Loucy (cell line): ENCODE measurements at regions not wholly inside any gene's neighbourhood (a gene's known extent, or its start where the extent isn't known, plus 50 kb on each side); places are given as distances from the start of the nearest gene placed in this dataset.

Experiments used
- H2AFZ ChIP-seq: fragments of 200-600 bp; sonication (generic); 2 replicates; pipeline ENCODE4 v1.6.0; 2016; ENCODE audit warnings: antibody characterized with exemption, mild to moderate bottlenecking, low read length, moderate library complexity
- H3F3A ChIP-seq: fragments of 200-600 bp; 2 replicates; pipeline ENCODE4 v1.6.0; 2016; ENCODE audit warnings: antibody characterized with exemption, low read depth, mild to moderate bottlenecking
- H3K27me3 ChIP-seq: fragments of 200-600 bp; sonication (generic); 2 replicates; pipeline ENCODE4 v1.6.1; 2014; ENCODE audit warnings: low read length, mild to moderate bottlenecking; ENCODE audit not compliant: insufficient read depth, poor library complexity, severe bottlenecking
- H3K36me3 ChIP-seq: fragments of 200-600 bp; sonication (generic); 2 replicates; pipeline ENCODE4 v1.6.1; 2016; ENCODE audit warnings: low read length; ENCODE audit not compliant: insufficient read depth
- H3K4me1 ChIP-seq: fragments of 200-600 bp; sonication (generic); 2 replicates; pipeline ENCODE4 v1.5.1; 2014; ENCODE audit warnings: low read length, mild to moderate bottlenecking; ENCODE audit not compliant: insufficient read depth, poor library complexity, severe bottlenecking
- H3K4me2 ChIP-seq: fragments of 200-600 bp; sonication (generic); 2 replicates; pipeline ENCODE4 v1.6.0; 2014; ENCODE audit warnings: antibody characterized with exemption, low read length, low read depth, mild to moderate bottlenecking; ENCODE audit not compliant: poor library complexity, severe bottlenecking
- H3K4me3 ChIP-seq: fragments of 200-600 bp; sonication (generic); 2 replicates; pipeline ENCODE4 v1.5.1; 2014; ENCODE audit warnings: low read length, mild to moderate bottlenecking, mixed read lengths; ENCODE audit not compliant: poor library complexity, severe bottlenecking
- H3K79me2 ChIP-seq: fragments of 200-600 bp; sonication (generic); 2 replicates; pipeline ENCODE4 v1.6.1; 2014; ENCODE audit warnings: low read length; ENCODE audit not compliant: insufficient read depth
- H3K9ac ChIP-seq: fragments of 200-600 bp; sonication (generic); 2 replicates; pipeline ENCODE4 v1.6.0; 2014; ENCODE audit warnings: mild to moderate bottlenecking, low read depth, low read length, moderate library complexity; ENCODE audit not compliant: poor library complexity, severe bottlenecking
- H3K9me2 ChIP-seq: fragments of 200-600 bp; sonication (generic); replicated peaks from 2 replicates; pipeline ENCODE4 v1.6.1; 2016; ENCODE audit warnings: low read depth, low read length, mixed read lengths
- H3K9me3 ChIP-seq: fragments of 200-600 bp; sonication (generic); 2 replicates; pipeline ENCODE4 v1.6.1; 2014; ENCODE audit warnings: mild to moderate bottlenecking, antibody characterized with exemption, low read length, low read depth; ENCODE audit not compliant: insufficient read depth
- H4K20me1 ChIP-seq: fragments of 200-600 bp; sonication (generic); 2 replicates; pipeline ENCODE4 v1.6.0; 2014; ENCODE audit warnings: antibody characterized with exemption, low read length, mild to moderate bottlenecking; ENCODE audit not compliant: insufficient read depth, poor library complexity, severe bottlenecking
- EZH2phosphoT487 ChIP-seq: fragments of 200-600 bp; IDR thresholded peaks from 2 replicates; pipeline ENCODE4 v1.6.1; 2018; ENCODE audit warnings: antibody characterized with exemption, mild to moderate bottlenecking, moderate library complexity, borderline replicate concordance
- TF ChIP-seq, protein P1 (sequence below): fragments of 200-600 bp; sonication (generic); conservative IDR thresholded peaks from 2 replicates; pipeline ENCODE4 v1.5.1; 2014; ENCODE audit warnings: mild to moderate bottlenecking, antibody characterized with exemption, low read length

DNA sequence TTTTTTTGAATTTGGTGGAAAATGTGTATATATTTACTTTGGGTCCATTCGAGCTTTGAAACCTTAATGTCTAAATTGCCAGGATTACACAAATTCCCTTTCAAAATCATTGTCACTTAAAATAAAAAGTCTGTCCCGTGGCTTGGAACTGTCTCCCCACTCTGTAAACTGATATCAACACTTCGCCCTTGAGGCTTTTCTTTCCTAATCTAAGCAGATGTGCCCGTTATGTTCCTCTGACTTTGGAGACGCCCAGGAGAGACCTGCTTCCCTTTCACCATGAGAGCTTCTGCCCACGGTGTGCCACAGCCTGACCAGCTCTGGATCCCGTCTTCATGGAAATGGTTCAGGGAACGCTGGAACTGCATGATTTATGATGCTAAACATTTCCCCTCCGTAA is 151.3 kb downstream of the C16orf95 start:
- H3F3A ChIP-seq: no peaks in the 10 kb centered on the region
- no peaks in the 10 kb centered on the region for H3K79me2 ChIP-seq
- no peaks in the 10 kb centered on the region for H3K4me1 ChIP-seq

DNA sequence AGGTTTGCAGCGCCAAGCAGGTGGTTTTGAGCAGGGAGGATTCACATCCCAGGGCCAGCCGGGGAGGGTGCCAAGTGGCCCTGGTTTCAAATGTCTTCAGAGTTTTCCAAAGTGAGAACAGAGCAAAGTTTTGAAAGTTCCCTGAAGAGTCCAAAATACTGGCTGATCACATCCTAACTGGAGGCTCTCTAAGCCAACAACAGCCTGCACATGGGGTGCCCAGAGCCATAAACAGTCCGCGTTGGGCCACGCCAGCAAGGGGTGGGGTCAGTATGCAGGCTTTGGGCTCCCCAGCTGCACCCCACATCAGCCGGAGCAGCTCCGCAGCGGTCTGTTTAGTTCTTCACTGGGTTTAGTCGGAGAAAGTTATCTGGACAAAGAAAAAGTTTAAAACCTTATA is 150.9 kb downstream of the C16orf95 start:
- no peaks in the 10 kb centered on the region for H3K27me3 ChIP-seq
- no peaks in the 10 kb centered on the region for H3K9me3 ChIP-seq
- TF ChIP-seq, protein P1, sequence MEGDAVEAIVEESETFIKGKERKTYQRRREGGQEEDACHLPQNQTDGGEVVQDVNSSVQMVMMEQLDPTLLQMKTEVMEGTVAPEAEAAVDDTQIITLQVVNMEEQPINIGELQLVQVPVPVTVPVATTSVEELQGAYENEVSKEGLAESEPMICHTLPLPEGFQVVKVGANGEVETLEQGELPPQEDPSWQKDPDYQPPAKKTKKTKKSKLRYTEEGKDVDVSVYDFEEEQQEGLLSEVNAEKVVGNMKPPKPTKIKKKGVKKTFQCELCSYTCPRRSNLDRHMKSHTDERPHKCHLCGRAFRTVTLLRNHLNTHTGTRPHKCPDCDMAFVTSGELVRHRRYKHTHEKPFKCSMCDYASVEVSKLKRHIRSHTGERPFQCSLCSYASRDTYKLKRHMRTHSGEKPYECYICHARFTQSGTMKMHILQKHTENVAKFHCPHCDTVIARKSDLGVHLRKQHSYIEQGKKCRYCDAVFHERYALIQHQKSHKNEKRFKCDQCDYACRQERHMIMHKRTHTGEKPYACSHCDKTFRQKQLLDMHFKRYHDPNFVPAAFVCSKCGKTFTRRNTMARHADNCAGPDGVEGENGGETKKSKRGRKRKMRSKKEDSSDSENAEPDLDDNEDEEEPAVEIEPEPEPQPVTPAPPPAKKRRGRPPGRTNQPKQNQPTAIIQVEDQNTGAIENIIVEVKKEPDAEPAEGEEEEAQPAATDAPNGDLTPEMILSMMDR: no peak
- TF ChIP-seq EZH2phosphoT487: no peak
- no peak overlapping the region for H2AFZ ChIP-seq
- no peak overlapping the region for H3K4me3 ChIP-seq
- H3K9ac ChIP-seq: no peak overlapping the region
- H4K20me1 ChIP-seq: no peaks in the 10 kb centered on the region
- no peaks in the 10 kb centered on the region for H3K79me2 ChIP-seq
- no peaks in the 10 kb centered on the region for H3K36me3 ChIP-seq
- no peak overlapping the region for H3K4me2 ChIP-seq
- H3K4me1 ChIP-seq: no peaks in the 10 kb centered on the region
- H3F3A ChIP-seq: no peaks in the 10 kb centered on the region
- no peaks in the 10 kb centered on the region for H3K9me2 ChIP-seq

More for the DNA sequence above, 151.3 kb downstream of the C16orf95 start:
- H2AFZ ChIP-seq: no peak overlapping the region
- no peak for TF ChIP-seq EZH2phosphoT487
- TF ChIP-seq, protein P1: no peak
- H3K9me2 ChIP-seq: no peaks in the 10 kb centered on the region
- H4K20me1 ChIP-seq: no peaks in the 10 kb centered on the region
- no peaks in the 10 kb centered on the region for H3K27me3 ChIP-seq
- H3K4me2 ChIP-seq: no peak overlapping the region
- H3K9ac ChIP-seq: no peak overlapping the region
- no peak overlapping the region for H3K4me3 ChIP-seq
- no peaks in the 10 kb centered on the region for H3K9me3 ChIP-seq
- H3K36me3 ChIP-seq: no peaks in the 10 kb centered on the region

DNA sequence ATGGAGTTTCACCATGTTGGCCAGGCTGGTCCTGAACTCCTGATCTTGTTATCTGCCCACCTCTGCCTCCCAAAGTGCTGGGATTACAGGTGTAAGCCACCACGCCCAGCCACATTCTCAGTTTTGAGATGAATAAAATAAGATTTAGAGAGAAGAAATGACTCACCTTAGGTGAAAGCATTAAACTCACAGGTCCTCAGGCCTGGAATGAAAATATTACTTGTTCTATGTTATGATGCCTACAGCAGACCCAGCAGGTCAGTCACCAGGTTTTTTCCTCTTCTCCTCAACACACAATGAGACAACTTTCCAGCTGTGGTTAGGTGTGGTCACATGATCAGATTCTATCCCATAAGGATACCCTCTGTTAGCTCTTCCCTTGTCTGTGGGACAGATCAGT is 150.3 kb downstream of the C16orf95 start:
- H3K9me3 ChIP-seq: no peaks in the 10 kb centered on the region
- no peak overlapping the region for H3K9ac ChIP-seq
- H3K36me3 ChIP-seq: no peaks in the 10 kb centered on the region
- H3K79me2 ChIP-seq: no peaks in the 10 kb centered on the region
- H2AFZ ChIP-seq: no peak overlapping the region
- no peaks in the 10 kb centered on the region for H3K9me2 ChIP-seq
- H3K4me2 ChIP-seq: no peak overlapping the region
- TF ChIP-seq EZH2phosphoT487: no peak
- H4K20me1 ChIP-seq: no peaks in the 10 kb centered on the region
- H3F3A ChIP-seq: no peaks in the 10 kb centered on the region
- no peaks in the 10 kb centered on the region for H3K27me3 ChIP-seq
- H3K4me3 ChIP-seq: no peak overlapping the region
- H3K4me1 ChIP-seq: no peaks in the 10 kb centered on the region

DNA sequence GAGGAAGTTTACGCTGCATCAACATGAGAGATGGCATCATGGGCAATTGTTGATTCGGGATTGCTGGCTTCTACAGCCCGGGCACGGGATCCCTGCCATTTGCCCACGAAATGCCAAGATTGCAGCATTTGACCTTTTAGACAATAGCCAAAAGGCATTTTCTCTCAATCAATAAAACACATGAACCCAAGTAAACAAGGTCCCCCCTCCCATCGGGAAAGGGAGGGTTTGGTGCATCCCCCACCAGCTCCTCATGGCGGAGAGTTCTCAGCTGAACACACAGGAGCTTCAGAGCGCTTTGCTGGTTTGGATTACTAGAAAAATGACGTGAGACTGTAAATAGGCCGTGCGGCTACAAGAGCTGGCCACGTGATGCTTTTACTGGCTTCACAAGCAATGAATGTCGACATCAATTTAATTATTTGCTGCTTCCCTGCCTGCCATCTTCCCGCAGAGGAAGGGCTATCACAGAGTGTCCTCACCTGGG is 147.6 kb downstream of the C16orf95 start:
- Histone ChIP-seq H3K9me2 (no peaks in the 10 kb centered on the region), H2AFZ (no peak overlapping the region), H3K27me3 (no peaks in the 10 kb centered on the region), H3F3A (no peaks in the 10 kb centered on the region), H3K4me1 (no peaks in the 10 kb centered on the region), H3K4me3 (no peak overlapping the region), H3K36me3 (no peaks in the 10 kb centered on the region), H3K9ac (no peak overlapping the region), H3K9me3 (no peaks in the 10 kb centered on the region), H3K4me2 (no peak overlapping the region), H4K20me1 (no peaks in the 10 kb centered on the region), H3K79me2 (no peaks in the 10 kb centered on the region)
- TF ChIP-seq, protein P1: no peak
- TF ChIP-seq EZH2phosphoT487: no peak
